ENCODE measurements at regions not wholly inside any gene's neighbourhood (a gene's known extent, or its start where the extent isn't known, plus 50 kb on each side); places are given as distances from the start of the nearest gene placed in this dataset.

- Mint-ChIP-seq H3K9me3 (no peaks in the 10 kb centered on the region), H3K36me3 (no peaks in the 10 kb centered on the region), H3K4me1 (no peaks in the 10 kb centered on the region), H3K27me3 (no peaks in the 10 kb centered on the region), H3K27ac (no peak overlapping the region), H3K4me3 (no peak overlapping the region)
- no peak for ATAC-seq
These were observed 256.2 kb upstream of the MANEA start for GRCh38 chr6:95321126-95321525.

- no peaks in the 10 kb centered on the region for H3K9me3 Mint-ChIP-seq
- no peak overlapping the region for H3K4me3 Mint-ChIP-seq
- no peaks in the 10 kb centered on the region for H3K36me3 Mint-ChIP-seq
- H3K27me3 Mint-ChIP-seq = no peaks in the 10 kb centered on the region
- no peak for ATAC-seq
- H3K4me1 Mint-ChIP-seq = no peaks in the 10 kb centered on the region
- H3K27ac Mint-ChIP-seq = no peak overlapping the region
These were observed 251.4 kb upstream of the MANEA start for GRCh38 chr6:95325916-95326315.

- Mint-ChIP-seq H3K4me3 (no peak overlapping the region), H3K27me3 (no peaks in the 10 kb centered on the region), H3K9me3 (no peaks in the 10 kb centered on the region), H3K27ac (no peak overlapping the region), H3K4me1 (no peaks in the 10 kb centered on the region), H3K36me3 (no peaks in the 10 kb centered on the region)
- ATAC-seq = no peak
These were observed 249.1 kb upstream of the MANEA start for GRCh38 chr6:95328231-95328630.

GRCh38 chr6:95352064-95352795, 225.1 kb upstream of the MANEA start:
- no peak for ATAC-seq
- H3K9me3 Mint-ChIP-seq = no peaks in the 10 kb centered on the region
- no peaks in the 10 kb centered on the region for H3K27me3 Mint-ChIP-seq
- no peak overlapping the region for H3K27ac Mint-ChIP-seq
- no peak overlapping the region for H3K4me3 Mint-ChIP-seq
- H3K4me1 Mint-ChIP-seq = no peaks in the 10 kb centered on the region
- H3K36me3 Mint-ChIP-seq = no peaks in the 10 kb centered on the region

- no peak for ATAC-seq
- H3K9me3 Mint-ChIP-seq = no peaks in the 10 kb centered on the region
- no peak overlapping the region for H3K4me3 Mint-ChIP-seq
- no peak overlapping the region for H3K27ac Mint-ChIP-seq
- no peaks in the 10 kb centered on the region for H3K36me3 Mint-ChIP-seq
- H3K4me1 Mint-ChIP-seq = no peaks in the 10 kb centered on the region
- no peaks in the 10 kb centered on the region for H3K27me3 Mint-ChIP-seq
These were observed 222.8 kb upstream of the MANEA start for GRCh38 chr6:95354551-95354950.

DNA sequence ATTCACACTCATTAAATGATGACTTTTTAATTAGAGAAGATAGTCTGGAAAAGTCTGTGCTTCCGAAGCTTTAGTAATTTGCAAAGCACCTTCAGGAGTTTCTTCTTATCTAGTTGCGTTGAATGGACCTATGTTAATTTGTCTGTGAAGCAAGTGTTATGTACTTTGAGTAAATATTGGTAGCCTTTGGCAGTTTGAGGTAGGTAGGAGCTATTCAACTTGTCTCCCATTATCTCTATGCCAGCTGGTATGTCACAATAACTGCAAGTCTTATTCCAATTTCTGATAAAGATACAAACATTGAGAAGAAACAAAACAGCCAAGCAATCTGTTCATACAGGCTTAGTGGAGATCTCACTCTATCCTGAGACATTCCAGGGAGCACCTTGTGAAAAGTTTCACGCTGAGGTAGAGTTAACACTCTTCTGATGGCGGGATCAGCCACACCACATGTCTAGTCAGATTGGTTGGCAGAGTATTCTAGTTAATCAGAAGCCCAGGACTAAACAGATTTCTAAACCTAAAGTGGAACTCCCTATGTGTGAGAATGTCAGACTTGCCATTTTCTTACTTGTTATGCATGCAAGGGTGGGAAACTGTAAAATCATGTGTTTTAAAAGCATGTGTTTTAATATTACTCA, 219.8 kb upstream of the MANEA start:
- Mint-ChIP-seq H3K9me3 (no peaks in the 10 kb centered on the region), H3K27ac (no peak overlapping the region), H3K4me1 (no peaks in the 10 kb centered on the region), H3K36me3 (no peaks in the 10 kb centered on the region), H3K27me3 (no peaks in the 10 kb centered on the region), H3K4me3 (no peak overlapping the region)
- ATAC-seq = no peak

DNA sequence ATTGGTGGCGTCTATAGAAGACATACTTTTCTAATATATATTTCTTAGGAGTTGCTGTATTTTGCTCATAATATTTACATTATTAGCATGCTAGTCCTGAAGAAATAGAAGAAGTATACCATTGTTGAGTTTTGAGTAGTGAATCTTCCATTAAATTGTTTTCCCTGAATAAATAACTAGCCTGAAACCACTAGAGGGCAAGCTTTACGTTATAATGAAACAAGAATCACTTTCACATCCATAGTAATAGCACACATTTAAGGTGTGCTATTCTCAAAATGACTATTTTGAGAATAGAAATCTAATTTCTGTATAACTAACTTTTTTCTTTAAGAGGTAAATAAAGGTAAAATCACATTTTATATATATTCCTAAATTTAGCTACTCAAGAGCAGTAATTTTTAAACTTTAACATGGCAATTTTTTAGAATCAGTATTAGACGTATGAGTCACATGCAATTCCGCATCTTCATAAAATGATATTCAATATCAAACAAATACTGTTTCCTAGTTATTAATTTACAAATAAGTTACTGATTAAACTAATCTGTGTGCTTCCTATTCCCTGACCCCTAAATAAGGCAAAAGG, 213.2 kb upstream of the MANEA start:
- no peaks in the 10 kb centered on the region for H3K9me3 Mint-ChIP-seq
- ATAC-seq = no peak

GRCh38 chr6:95365454-95365853, 211.9 kb upstream of the MANEA start:
- Mint-ChIP-seq H3K36me3 (no peaks in the 10 kb centered on the region), H3K27ac (no peak overlapping the region), H3K9me3 (no peaks in the 10 kb centered on the region), H3K4me3 (no peak overlapping the region), H3K27me3 (no peaks in the 10 kb centered on the region), H3K4me1 (no peaks in the 10 kb centered on the region)
- ATAC-seq = peak; percentile 24

More for the DNA sequence above, 213.2 kb upstream of the MANEA start:
- Mint-ChIP-seq H3K4me1 (no peaks in the 10 kb centered on the region), H3K4me3 (no peak overlapping the region), H3K27ac (no peak overlapping the region), H3K36me3 (no peaks in the 10 kb centered on the region), H3K27me3 (no peaks in the 10 kb centered on the region)

GRCh38 chr6:95366414-95366813, 210.9 kb upstream of the MANEA start:
- Mint-ChIP-seq H3K27ac (no peak overlapping the region), H3K36me3 (no peaks in the 10 kb centered on the region), H3K4me1 (no peaks in the 10 kb centered on the region), H3K9me3 (no peaks in the 10 kb centered on the region), H3K27me3 (no peaks in the 10 kb centered on the region), H3K4me3 (no peak overlapping the region)
- ATAC-seq = no peak

- peaks cover 4% of the 10 kb centered on the region for H3K9me3 Mint-ChIP-seq
- H3K4me1 Mint-ChIP-seq = no peaks in the 10 kb centered on the region
- H3K27ac Mint-ChIP-seq = no peak overlapping the region
- no peak for ATAC-seq
- H3K4me3 Mint-ChIP-seq = no peak overlapping the region
- no peaks in the 10 kb centered on the region for H3K36me3 Mint-ChIP-seq
- H3K27me3 Mint-ChIP-seq = no peaks in the 10 kb centered on the region
These were observed 193.5 kb upstream of the MANEA start for GRCh38 chr6:95383878-95384277.

DNA sequence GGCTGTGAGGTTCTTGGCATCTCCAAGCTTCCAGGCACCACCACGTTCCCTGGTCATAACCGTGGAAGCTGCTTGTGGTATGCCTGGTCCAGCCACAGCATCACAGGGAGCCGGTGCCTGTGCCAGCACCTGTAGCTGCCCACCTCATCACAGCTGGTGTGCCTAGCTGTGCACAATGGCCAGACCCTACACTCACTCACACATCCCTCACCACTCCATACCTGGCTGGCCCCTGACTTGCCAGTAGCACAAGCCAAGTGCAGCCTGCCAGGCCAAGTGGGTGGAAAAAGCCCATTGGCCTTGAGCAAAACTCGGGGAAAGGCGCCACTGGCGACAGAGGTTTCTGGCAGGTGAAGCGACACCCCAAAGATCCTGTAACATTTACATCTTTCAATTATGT, 192.3 kb upstream of the MANEA start:
- H3K4me3 Mint-ChIP-seq = no peak overlapping the region
- no peaks in the 10 kb centered on the region for H3K36me3 Mint-ChIP-seq
- H3K9me3 Mint-ChIP-seq = peaks cover 4% of the 10 kb centered on the region
- H3K27me3 Mint-ChIP-seq = no peaks in the 10 kb centered on the region
- peak; percentile 39 for ATAC-seq
- no peaks in the 10 kb centered on the region for H3K4me1 Mint-ChIP-seq
- no peak overlapping the region for H3K27ac Mint-ChIP-seq

- H3K4me3 Mint-ChIP-seq = no peak overlapping the region
- no peaks in the 10 kb centered on the region for H3K27me3 Mint-ChIP-seq
- no peaks in the 10 kb centered on the region for H3K36me3 Mint-ChIP-seq
- H3K9me3 Mint-ChIP-seq = no peaks in the 10 kb centered on the region
- no peak overlapping the region for H3K27ac Mint-ChIP-seq
- H3K4me1 Mint-ChIP-seq = no peaks in the 10 kb centered on the region
- ATAC-seq = no peak
These were observed 189.5 kb upstream of the MANEA start for GRCh38 chr6:95387845-95388244.

DNA sequence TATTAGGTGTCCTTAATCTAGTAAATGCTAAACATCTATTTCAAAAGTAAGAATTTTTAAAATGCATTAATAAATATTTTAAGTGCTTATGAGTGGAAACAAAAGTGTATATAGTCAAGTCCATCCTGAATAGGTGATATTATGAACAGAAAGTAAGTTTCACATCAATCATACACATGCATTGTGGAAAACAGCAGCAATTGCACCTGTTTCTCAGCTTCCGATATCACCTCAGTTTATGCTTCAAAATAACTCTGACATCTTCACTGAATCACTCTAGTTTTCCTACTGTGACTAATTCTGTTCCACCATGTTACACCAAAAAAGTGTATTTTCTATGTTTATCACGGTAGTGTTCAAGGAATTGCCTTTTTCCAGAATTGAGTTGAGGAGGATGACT, 172.6 kb upstream of the MANEA start:
- ATAC-seq = no peak
- no peaks in the 10 kb centered on the region for H3K27me3 Mint-ChIP-seq
- H3K36me3 Mint-ChIP-seq = no peaks in the 10 kb centered on the region
- H3K4me3 Mint-ChIP-seq = no peak overlapping the region
- H3K9me3 Mint-ChIP-seq = no peaks in the 10 kb centered on the region
- no peaks in the 10 kb centered on the region for H3K4me1 Mint-ChIP-seq
- H3K27ac Mint-ChIP-seq = no peak overlapping the region

DNA sequence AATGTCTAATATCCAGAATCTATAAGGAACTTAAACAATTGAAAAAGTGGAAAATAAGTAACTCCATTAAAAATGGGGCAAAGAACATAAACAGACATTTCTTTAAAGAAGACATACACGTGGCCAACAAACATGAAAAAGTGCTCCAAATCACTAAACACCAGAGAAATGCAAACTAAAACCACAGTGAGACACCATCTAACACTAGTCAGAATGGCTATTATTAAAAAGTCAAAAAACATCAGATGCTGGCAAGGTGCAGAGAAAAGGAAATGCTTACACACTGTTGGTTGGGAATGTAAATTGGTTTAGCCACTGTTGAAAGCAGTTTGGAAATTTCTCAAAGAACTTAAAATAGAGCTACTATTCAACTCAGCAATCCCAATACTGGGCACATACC, 169.2 kb upstream of the MANEA start:
- no peaks in the 10 kb centered on the region for H3K27me3 Mint-ChIP-seq
- H3K9me3 Mint-ChIP-seq = no peaks in the 10 kb centered on the region
- ATAC-seq = no peak
- no peak overlapping the region for H3K27ac Mint-ChIP-seq
- H3K4me1 Mint-ChIP-seq = no peaks in the 10 kb centered on the region
- no peaks in the 10 kb centered on the region for H3K36me3 Mint-ChIP-seq
- H3K4me3 Mint-ChIP-seq = no peak overlapping the region

DNA sequence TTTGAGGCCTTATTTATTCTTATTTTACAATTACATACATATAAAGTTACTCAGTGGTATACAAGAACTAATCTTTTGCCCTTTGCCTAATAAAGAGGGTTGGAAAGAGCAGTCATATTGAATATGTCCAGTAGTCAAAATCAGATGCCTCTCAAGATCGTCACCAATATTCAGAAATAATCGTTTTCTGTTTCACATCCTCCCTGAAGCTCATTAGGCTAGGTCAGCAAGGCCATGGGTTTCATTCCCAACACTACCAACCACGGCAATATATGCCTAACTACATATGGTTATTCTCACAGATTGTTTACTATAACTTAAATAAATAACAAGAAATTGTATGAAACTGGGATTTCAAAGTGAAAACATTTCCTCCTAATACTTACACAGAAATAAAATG, 167.2 kb upstream of the MANEA start:
- Mint-ChIP-seq H3K27me3 (no peaks in the 10 kb centered on the region), H3K4me1 (no peaks in the 10 kb centered on the region), H3K4me3 (no peak overlapping the region), H3K36me3 (no peaks in the 10 kb centered on the region), H3K9me3 (no peaks in the 10 kb centered on the region), H3K27ac (no peak overlapping the region)
- ATAC-seq = no peak

DNA sequence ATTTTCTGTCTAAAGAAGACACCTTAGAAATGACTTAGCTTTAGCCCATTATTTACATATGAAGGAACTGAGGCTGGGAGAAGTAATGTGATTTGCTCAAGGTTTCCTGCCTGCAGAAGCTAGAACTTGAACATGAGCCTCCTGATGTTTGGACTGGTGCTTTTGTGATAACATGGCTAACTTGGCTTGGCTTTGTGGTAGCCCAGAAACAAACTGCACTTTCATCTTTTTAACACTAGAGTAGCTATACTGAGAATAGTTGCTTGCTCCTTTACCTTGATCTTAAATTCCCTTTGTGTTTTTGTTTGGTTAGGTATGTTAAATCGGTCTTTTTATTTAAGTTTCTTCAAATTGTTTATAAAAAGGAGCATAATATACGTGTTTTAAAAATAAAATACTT, 163.5 kb upstream of the MANEA start:
- ATAC-seq = no peak
- Mint-ChIP-seq H3K36me3 (no peaks in the 10 kb centered on the region), H3K27ac (no peak overlapping the region), H3K4me1 (no peaks in the 10 kb centered on the region), H3K4me3 (no peak overlapping the region), H3K27me3 (no peaks in the 10 kb centered on the region), H3K9me3 (peaks cover 2% of the 10 kb centered on the region)
